Smooth muscle cell (in vitro differentiated cells): ENCODE measurements at regions not wholly inside any gene's neighbourhood (a gene's known extent, or its start where the extent isn't known, plus 50 kb on each side); places are given as distances from the start of the nearest gene placed in this dataset.

ENCODE experiments used
- DNase-seq: peaks from one replicate; lab custom pipeline; 2025; ENCODE audit not compliant: unreplicated experiment; lab: John Stamatoyannopoulos, UW
- H2AFZ ChIP-seq: fragments of 200-600 bp; sonication (generic); 2 replicates; pipeline ENCODE4 v1.6.0; 2016; ENCODE audit warnings: antibody characterized with exemption, low read depth, mild to moderate bottlenecking
- H3F3A ChIP-seq: fragments of 200-600 bp; sonication (generic); 2 replicates; pipeline ENCODE4 v1.6.0; 2017; ENCODE audit warnings: antibody characterized with exemption, low read depth
- H3K27ac ChIP-seq: fragments of 200-600 bp; sonication (generic); 2 replicates; pipeline ENCODE4 v1.5.1; 2016; ENCODE audit warnings: low read depth, mild to moderate bottlenecking
- H3K27me3 ChIP-seq: fragments of 200-600 bp; sonication (generic); 2 replicates; pipeline ENCODE4 v1.6.1; 2016; ENCODE audit warnings: low read depth, mild to moderate bottlenecking
- H3K36me3 ChIP-seq: fragments of 200-600 bp; sonication (generic); 2 replicates; pipeline ENCODE4 v1.5.1; 2016; ENCODE audit warnings: low read depth
- H3K4me1 ChIP-seq: fragments of 200-600 bp; sonication (generic); 2 replicates; pipeline ENCODE4 v1.5.1; 2016; ENCODE audit warnings: low read depth
- H3K4me2 ChIP-seq: fragments of 200-600 bp; sonication (generic); 2 replicates; pipeline ENCODE4 v1.6.0; 2016; ENCODE audit warnings: mild to moderate bottlenecking
- H3K4me3 ChIP-seq: fragments of 200-600 bp; sonication (generic); 2 replicates; pipeline ENCODE4 v1.5.1; 2016; ENCODE audit warnings: mild to moderate bottlenecking
- H3K79me2 ChIP-seq: fragments of 200-600 bp; sonication (generic); 2 replicates; pipeline ENCODE4 v1.6.0; 2016; ENCODE audit warnings: low read depth, mild to moderate bottlenecking
- H3K9ac ChIP-seq: fragments of 200-600 bp; sonication (generic); 2 replicates; pipeline ENCODE4 v1.6.0; 2016; ENCODE audit warnings: low read depth
- H3K9me3 ChIP-seq: fragments of 200-600 bp; sonication (generic); replicated peaks from 2 replicates; pipeline ENCODE4 v1.5.1; 2016; ENCODE audit warnings: low read depth
- H4K20me1 ChIP-seq: fragments of 200-600 bp; sonication (generic); 2 replicates; pipeline ENCODE4 v1.6.0; 2016; ENCODE audit warnings: low read depth
- CTCF ChIP-seq: fragments of 200-600 bp; sonication (generic); IDR thresholded peaks from 2 replicates; pipeline ENCODE4 v1.5.1; 2017; ENCODE audit warnings: borderline replicate concordance, mild to moderate bottlenecking, antibody characterized with exemption; ENCODE audit not compliant: insufficient read depth, poor library complexity, severe bottlenecking
- WGBS: methylation state at CpG from one replicate; pipeline ENCODE4 v1.1.7; 2016; ENCODE audit warnings: low lambda C conversion rate; 5-methylcytosine and 5-hydroxymethylcytosine counted together

- Histone ChIP-seq H3K27ac (no peak overlapping the region), H3K4me1 (no peaks in the 10 kb centered on the region), H4K20me1 (no peaks in the 10 kb centered on the region), H2AFZ (no peak overlapping the region), H3K27me3 (no peaks in the 10 kb centered on the region), H3K9ac (no peak overlapping the region), H3K4me2 (no peak overlapping the region), H3K9me3 (no peaks in the 10 kb centered on the region), H3K36me3 (no peaks in the 10 kb centered on the region), H3K79me2 (no peaks in the 10 kb centered on the region), H3K4me3 (no peak overlapping the region), H3F3A (no peaks in the 10 kb centered on the region)
- no peak for DNase-seq
- TF ChIP-seq CTCF: no peak
- 75% methylated on average over 12 of the region's 12 CpGs for WGBS
Measured at GRCh38 chr1:4060850-4061249, 160.8 kb upstream of the C1orf174 start.

GRCh38 chr1:4061521-4062031 is 161.5 kb upstream of the C1orf174 start:
- no peaks in the 10 kb centered on the region for H3K36me3 ChIP-seq
- no peaks in the 10 kb centered on the region for H3F3A ChIP-seq
- no peak overlapping the region for H3K4me2 ChIP-seq
- no peaks in the 10 kb centered on the region for H3K27me3 ChIP-seq
- H3K4me1 ChIP-seq: no peaks in the 10 kb centered on the region
- DNase-seq: no peak
- no peak for TF ChIP-seq CTCF
- no peak overlapping the region for H3K27ac ChIP-seq
- 85% methylated on average over 21 of the region's 21 CpGs for WGBS
- H2AFZ ChIP-seq: no peak overlapping the region
- H3K4me3 ChIP-seq: no peak overlapping the region
- H4K20me1 ChIP-seq: no peaks in the 10 kb centered on the region
- H3K9ac ChIP-seq: no peak overlapping the region
- no peaks in the 10 kb centered on the region for H3K79me2 ChIP-seq
- no peaks in the 10 kb centered on the region for H3K9me3 ChIP-seq

DNA sequence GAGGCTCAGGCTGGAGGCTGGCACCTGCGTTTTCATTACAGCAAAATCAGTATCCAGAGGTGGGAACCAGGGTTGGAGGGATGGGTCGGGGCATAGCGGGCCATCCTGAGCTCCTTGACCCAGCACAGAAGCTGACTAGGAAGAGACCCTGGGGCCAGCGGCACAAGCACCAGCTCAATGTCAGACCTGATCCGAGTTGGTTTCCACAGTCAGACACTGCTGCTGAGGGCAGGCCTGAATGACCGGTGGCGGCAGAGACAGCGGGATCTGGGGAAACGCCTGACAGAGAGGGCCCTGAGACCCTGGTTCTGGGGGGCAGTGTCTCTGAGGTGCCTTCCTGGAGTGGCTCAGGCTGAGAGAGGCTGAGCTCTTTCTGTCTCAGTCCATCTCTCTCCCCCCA is 162.0 kb upstream of the C1orf174 start:
- Histone ChIP-seq H3K79me2 (no peaks in the 10 kb centered on the region), H3K4me3 (no peak overlapping the region), H3K9ac (no peak overlapping the region), H3K4me1 (no peaks in the 10 kb centered on the region), H3K27ac (no peak overlapping the region), H3K36me3 (no peaks in the 10 kb centered on the region), H3K4me2 (no peak overlapping the region), H3K27me3 (no peaks in the 10 kb centered on the region), H4K20me1 (no peaks in the 10 kb centered on the region), H3K9me3 (no peaks in the 10 kb centered on the region), H3F3A (no peaks in the 10 kb centered on the region), H2AFZ (no peak overlapping the region)
- DNase-seq: no peak
- WGBS: 91% methylated on average over 9 of the region's 9 CpGs
- TF ChIP-seq CTCF: no peak

DNA sequence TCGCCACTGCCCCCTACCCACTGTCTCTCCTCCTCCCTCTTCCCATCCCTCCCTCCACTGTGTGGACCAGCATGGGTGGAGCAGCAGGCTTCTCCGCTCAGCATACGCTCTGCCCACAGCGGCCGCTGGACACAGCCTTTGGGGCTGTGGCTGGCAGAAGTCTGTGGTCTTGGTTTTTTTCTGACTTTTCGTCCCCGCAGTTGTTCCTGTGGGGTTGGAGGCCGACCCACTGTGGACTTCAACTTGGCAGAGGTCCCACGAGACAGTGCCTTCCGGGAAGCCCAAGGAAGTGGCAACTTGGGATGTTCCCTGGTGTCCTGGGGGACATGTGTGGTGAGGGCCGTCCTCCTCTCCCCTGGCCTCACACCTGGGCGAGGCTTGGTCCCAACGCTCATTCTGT is 162.5 kb upstream of the C1orf174 start:
- H3K79me2 ChIP-seq: no peaks in the 10 kb centered on the region
- TF ChIP-seq CTCF: no peak
- H3F3A ChIP-seq: no peaks in the 10 kb centered on the region
- 86% methylated on average over 13 of the region's 13 CpGs for WGBS
- no peaks in the 10 kb centered on the region for H3K4me1 ChIP-seq
- H3K4me3 ChIP-seq: no peak overlapping the region
- H3K27me3 ChIP-seq: no peaks in the 10 kb centered on the region
- no peak overlapping the region for H3K4me2 ChIP-seq
- H2AFZ ChIP-seq: no peak overlapping the region
- no peaks in the 10 kb centered on the region for H4K20me1 ChIP-seq
- DNase-seq: no peak
- H3K36me3 ChIP-seq: no peaks in the 10 kb centered on the region
- H3K27ac ChIP-seq: no peak overlapping the region
- no peak overlapping the region for H3K9ac ChIP-seq
- no peaks in the 10 kb centered on the region for H3K9me3 ChIP-seq
